Breast epithelium (tissue), 3 donors: ENCODE measurements at regions not wholly inside any gene's neighbourhood (a gene's known extent, or its start where the extent isn't known, plus 50 kb on each side); places are given as distances from the start of the nearest gene placed in this dataset.

Experiments used
- POLR2A ChIP-seq: fragments of 450-650 bp; IDR thresholded peaks from one replicate; pipeline ENCODE4 v1.6.1; 2016; ENCODE audit warnings: antibody characterized with exemption, mild to moderate bottlenecking, moderate library complexity
- POLR2AphosphoS5 ChIP-seq, 3 donors: sonication (generic); formaldehyde crosslinking; IDR thresholded peaks; one replicate each; pipeline ENCODE4 v1.6.1; 2017; ENCODE audit warnings: antibody characterized with exemption in 3 of 3
- TF ChIP-seq, protein P1 (sequence below), 3 donors: fragments of 450-650 bp; IDR thresholded peaks; one replicate each; pipeline ENCODE4 v1.5.1; 2016 to 2017; ENCODE audit warnings: antibody characterized with exemption in 3 of 3, mild to moderate bottlenecking in 3 of 3, moderate library complexity in 3 of 3

DNA sequence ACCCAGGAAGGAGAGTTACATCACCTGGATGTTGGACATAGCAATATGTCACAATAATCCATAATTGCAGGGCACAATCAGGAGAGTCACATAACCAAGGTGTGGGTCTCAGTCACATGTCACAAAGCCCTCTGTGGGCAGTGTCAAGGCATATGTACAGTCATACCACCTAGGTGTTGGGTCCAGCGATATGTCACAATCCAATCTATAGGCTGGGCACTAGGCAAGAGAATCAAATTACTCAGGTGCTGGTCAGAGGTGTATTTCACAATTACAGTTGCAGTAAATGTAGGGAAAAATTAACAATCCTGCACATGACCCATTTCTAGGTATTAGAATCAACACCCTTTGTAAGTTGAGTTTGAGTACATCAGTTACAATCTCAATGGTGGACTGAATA lies 126.2 kb upstream of the ZNF91 start:
- TF ChIP-seq POLR2A (no peak), POLR2AphosphoS5 (IDR thresholded peaks at IDR 0.05) (no peak)
- TF ChIP-seq, protein P1, sequence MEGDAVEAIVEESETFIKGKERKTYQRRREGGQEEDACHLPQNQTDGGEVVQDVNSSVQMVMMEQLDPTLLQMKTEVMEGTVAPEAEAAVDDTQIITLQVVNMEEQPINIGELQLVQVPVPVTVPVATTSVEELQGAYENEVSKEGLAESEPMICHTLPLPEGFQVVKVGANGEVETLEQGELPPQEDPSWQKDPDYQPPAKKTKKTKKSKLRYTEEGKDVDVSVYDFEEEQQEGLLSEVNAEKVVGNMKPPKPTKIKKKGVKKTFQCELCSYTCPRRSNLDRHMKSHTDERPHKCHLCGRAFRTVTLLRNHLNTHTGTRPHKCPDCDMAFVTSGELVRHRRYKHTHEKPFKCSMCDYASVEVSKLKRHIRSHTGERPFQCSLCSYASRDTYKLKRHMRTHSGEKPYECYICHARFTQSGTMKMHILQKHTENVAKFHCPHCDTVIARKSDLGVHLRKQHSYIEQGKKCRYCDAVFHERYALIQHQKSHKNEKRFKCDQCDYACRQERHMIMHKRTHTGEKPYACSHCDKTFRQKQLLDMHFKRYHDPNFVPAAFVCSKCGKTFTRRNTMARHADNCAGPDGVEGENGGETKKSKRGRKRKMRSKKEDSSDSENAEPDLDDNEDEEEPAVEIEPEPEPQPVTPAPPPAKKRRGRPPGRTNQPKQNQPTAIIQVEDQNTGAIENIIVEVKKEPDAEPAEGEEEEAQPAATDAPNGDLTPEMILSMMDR (IDR thresholded peaks at IDR 0.05), result no peak
